SK-N-SH (cell line): ENCODE measurements at regions not wholly inside any gene's neighbourhood (a gene's known extent, or its start where the extent isn't known, plus 50 kb on each side); places are given as distances from the start of the nearest gene placed in this dataset.

Experiments used
- CTCF ChIA-PET: fragments of 300-600, 350-600 bp; formaldehyde crosslinking; extraction: SDS; loops from one replicate; lab custom pipeline; 2021; lab: Yijun Ruan, JAX
- POLR2A ChIA-PET: fragments of 350-600 bp; sonication (Branson Sonifier 250); formaldehyde crosslinking; extraction: SDS; loops from one replicate; lab custom pipeline; 2020; ENCODE audit warnings: antibody characterized with exemption, inconsistent platforms; lab: Yijun Ruan, JAX
- DNase-seq: peaks from one replicate; pipeline ENCODE4 v3.0.0; 2012
- H2AFZ ChIP-seq: fragments of 200-600 bp; sonication (generic); 2 replicates; pipeline ENCODE4 v1.8.1; 2016; ENCODE audit warnings: antibody characterized with exemption, mild to moderate bottlenecking, low read depth
- H3F3A ChIP-seq: fragments of 200-600 bp; sonication (generic); replicated peaks from 2 replicates; pipeline ENCODE3; 2016; ENCODE audit warnings: antibody characterized with exemption, mild to moderate bottlenecking; ENCODE audit not compliant: insufficient read depth
- H3K27ac ChIP-seq, 2 experiments: fragments of 200-500 bp in 1 of 2; fragments of 200-600 bp in 1 of 2; sonication (Bioruptor generic) in 1 of 2; sonication (generic), shearing (Covaris generic) in 1 of 2; 2 replicates each; pipeline versions ENCODE4 v1.5.1 to v1.6.1; 2014 to 2016; ENCODE audit warnings: low read depth in 2 of 2, inconsistent platforms in 1 of 2, low read length in 1 of 2, mild to moderate bottlenecking in 1 of 2, mixed read lengths in 1 of 2
- H3K27me3 ChIP-seq: fragments of 200-600 bp; sonication (generic), shearing (Covaris generic); 2 replicates; pipeline ENCODE4 v1.6.1; 2016; ENCODE audit warnings: mixed run types; ENCODE audit not compliant: insufficient read depth
- H3K36me3 ChIP-seq, 2 experiments: fragments of 200-500 bp in 1 of 2; fragments of 200-600 bp in 1 of 2; sonication (Bioruptor generic) in 1 of 2; sonication (generic) in 1 of 2; replicated peaks in 1 of 2; 2 replicates each; pipeline versions ENCODE3 to v1.5.1; 2014 to 2016; ENCODE audit warnings: low read length in 1 of 2, mild to moderate bottlenecking in 1 of 2; ENCODE audit not compliant: insufficient read depth in 2 of 2, control insufficient read depth in 1 of 2
- H3K4me1 ChIP-seq, 2 experiments: fragments of 200-500 bp in 1 of 2; fragments of 200-600 bp in 1 of 2; sonication (Bioruptor generic) in 1 of 2; sonication (generic), shearing (Covaris generic) in 1 of 2; 2 replicates each; pipeline versions ENCODE4 v1.5.1 to v1.6.1; 2014 to 2016; ENCODE audit warnings: low read depth in 1 of 2, low read length in 1 of 2, mixed run types in 1 of 2; ENCODE audit not compliant: insufficient read depth in 2 of 2, control insufficient read depth in 1 of 2
- H3K4me2 ChIP-seq: fragments of 200-600 bp; sonication (generic), shearing (Covaris generic); 2 replicates; pipeline ENCODE4 v1.6.1; 2017; ENCODE audit warnings: mixed run types
- H3K4me3 ChIP-seq, 2 experiments: fragments of 200-500 bp in 1 of 2; fragments of 200-600 bp in 1 of 2; sonication (Bioruptor generic) in 1 of 2; sonication (generic), shearing (Covaris generic) in 1 of 2; 2 replicates each; pipeline versions ENCODE4 v1.5.1 to v1.8.1; 2014 to 2016; ENCODE audit warnings: low read depth in 2 of 2, inconsistent platforms in 1 of 2, low read length in 1 of 2, mild to moderate bottlenecking in 1 of 2, mixed read lengths in 1 of 2, moderate library complexity in 1 of 2
- H3K79me2 ChIP-seq: fragments of 200-600 bp; sonication (generic); 2 replicates; pipeline ENCODE4 v1.8.1; 2017; ENCODE audit warnings: mild to moderate bottlenecking; ENCODE audit not compliant: insufficient read depth
- H3K9ac ChIP-seq: fragments of 200-600 bp; sonication (generic); 2 replicates; pipeline ENCODE4 v1.6.1; 2017; ENCODE audit warnings: mixed run types
- H3K9me2 ChIP-seq: fragments of 200-600 bp; sonication (generic); 2 replicates; pipeline ENCODE4 v1.6.1; 2017; ENCODE audit warnings: mixed run types
- H3K9me3 ChIP-seq: fragments of 200-600 bp; sonication (generic); 2 replicates; pipeline ENCODE4 v1.6.1; 2017; ENCODE audit warnings: mixed run types, mild to moderate bottlenecking, moderate library complexity
- H4K20me1 ChIP-seq: fragments of 200-600 bp; sonication (generic); 2 replicates; pipeline ENCODE4 v1.6.1; 2017; ENCODE audit warnings: mild to moderate bottlenecking, mixed run types; ENCODE audit not compliant: insufficient read depth
- CHD2 ChIP-seq: fragments of 150-350 bp; IDR thresholded peaks from 2 replicates; pipeline ENCODE4 v1.6.1; 2018; ENCODE audit warnings: low read length; ENCODE audit not compliant: partially characterized antibody
- EP300 ChIP-seq, 2 experiments: IDR thresholded peaks; 2 replicates each; pipeline versions ENCODE4 v1.4.0 to v1.6.1; 2012; ENCODE audit warnings: borderline replicate concordance in 1 of 2, low read depth in 1 of 2, low read length in 1 of 2
- FOSL2 ChIP-seq: IDR thresholded peaks from 2 replicates; pipeline ENCODE4 v1.4.0; 2012; ENCODE audit warnings: low read depth, mild to moderate bottlenecking, moderate library complexity, borderline replicate concordance
- FOXJ3 ChIP-seq: sonication (generic); formaldehyde crosslinking; IDR thresholded peaks from 2 replicates; pipeline ENCODE4 v1.5.1; 2020; ENCODE audit warnings: mild to moderate bottlenecking, missing genetic modification reagents
- FOXM1 ChIP-seq: IDR thresholded peaks from 2 replicates; pipeline ENCODE4 v1.4.0; 2012; ENCODE audit warnings: low read depth, mild to moderate bottlenecking
- IRF3 ChIP-seq: fragments of 150-350 bp; IDR thresholded peaks from 2 replicates; pipeline ENCODE4 v1.6.1; 2016; ENCODE audit warnings: mild to moderate bottlenecking, low read depth, low read length
- JUND ChIP-seq: IDR thresholded peaks from 2 replicates; pipeline ENCODE4 v1.4.0; 2012
- MAX ChIP-seq: IDR thresholded peaks from 2 replicates; pipeline ENCODE4 v1.4.0; 2012; ENCODE audit warnings: low read depth
- MXI1 ChIP-seq: IDR thresholded peaks from 2 replicates; pipeline ENCODE4 v1.6.1; 2012; ENCODE audit warnings: mild to moderate bottlenecking, low read depth, low read length, improper control_type of control experiment
- REST ChIP-seq: IDR thresholded peaks from 2 replicates; pipeline ENCODE4 v1.6.1; 2012; ENCODE audit warnings: mild to moderate bottlenecking, low read depth, low read length, moderate library complexity
- RFX5 ChIP-seq: IDR thresholded peaks from 2 replicates; pipeline ENCODE4 v1.6.1; 2012; ENCODE audit warnings: mild to moderate bottlenecking, improper control_type of control experiment, low read length
- RXRA ChIP-seq: IDR thresholded peaks from 2 replicates; pipeline ENCODE4 v1.4.0; 2012; ENCODE audit warnings: low read depth, mild to moderate bottlenecking, borderline replicate concordance
- SMC3 ChIP-seq: IDR thresholded peaks from 2 replicates; pipeline ENCODE4 v1.6.1; 2012; ENCODE audit warnings: low read depth, low read length, improper control_type of control experiment
- TCF12 ChIP-seq: IDR thresholded peaks from 2 replicates; pipeline ENCODE4 v1.4.0; 2012
- YY1 ChIP-seq: IDR thresholded peaks from 2 replicates; pipeline ENCODE4 v1.4.0; 2012; ENCODE audit warnings: low read depth, mild to moderate bottlenecking
- ZBTB33 ChIP-seq: IDR thresholded peaks from 2 replicates; pipeline ENCODE4 v1.4.0; 2012; ENCODE audit warnings: low read depth, borderline replicate concordance
- WGBS: methylation state at CpG from one replicate; pipeline ENCODE4 v1.1.6; 2017; ENCODE audit warnings: low lambda C conversion rate; 5-methylcytosine and 5-hydroxymethylcytosine counted together

- no peak for TF ChIP-seq REST
- no peak for TF ChIP-seq YY1
- TF ChIP-seq FOXJ3 (CRISPR knock-in tag): no peak
- 0 out of 2 replicates have a peak, but pooled peaks have one; percentile 27 for TF ChIP-seq FOXM1
- TF ChIP-seq CHD2: no peak
- TF ChIP-seq RFX5: no peak
- peak; percentile 64 for TF ChIP-seq JUND
- no peak for TF ChIP-seq MXI1
- no peak for TF ChIP-seq IRF3
- peak; percentile 65; the same call in 1 of the 2 replicates for TF ChIP-seq TCF12
- TF ChIP-seq SMC3: no peak
- TF ChIP-seq FOSL2: peak; percentile 52; the same call in 1 of the 2 replicates
Observed at GRCh38 chr13:73934215-73934641, 200.0 kb downstream of the KLF12 start (continued).

- no peak for DNase-seq
- POLR2A ChIA-PET: no interaction called here
- Histone ChIP-seq H2AFZ (no peak overlapping the region), H4K20me1 (no peaks in the 10 kb centered on the region), H3F3A (peaks cover 27% of the 10 kb centered on the region), H3K36me3 (peaks cover 0 to 13% of the 10 kb centered on the region in 2 experiments), H3K27ac (peak overlapping the region; percentile 50 to 76; a peak in 3 of 4 replicates), H3K27me3 (no peaks in the 10 kb centered on the region), H3K4me2 (peak overlapping the region; percentile 30; the same call in 1 of the 2 replicates), H3K9me2 (no peaks in the 10 kb centered on the region), H3K4me1 (peaks cover 14 to 29% of the 10 kb centered on the region in 2 experiments), H3K4me3 (no peak overlapping the region), H3K9me3 (no peaks in the 10 kb centered on the region), H3K79me2 (0 out of 2 replicates have a peak, but pooled peaks cover 8% of the 10 kb centered on the region), H3K9ac (no peak overlapping the region)
- WGBS: 89% methylated on average over 2 of the region's 2 CpGs
- CTCF ChIA-PET: no interaction called here
- TF ChIP-seq EP300 (IDR thresholded peaks at IDR 0.05; ENCODE audit: borderline replicate concordance in 1 of 2, low read depth in 1 of 2, low read length in 1 of 2) (no peak), REST (no peak), IRF3 (no peak), RXRA (no peak), MAX (no peak), ZBTB33 (no peak), YY1 (no peak)
Observed at GRCh38 chr13:73933795-73934194, 200.4 kb downstream of the KLF12 start.
